ENCODE measurements at regions not wholly inside any gene's neighbourhood (a gene's known extent, or its start where the extent isn't known, plus 50 kb on each side); places are given as distances from the start of the nearest gene placed in this dataset.

GRCh38 chr13:63605962-63606361 lies 2190.3 kb upstream of the PCDH20 start:
- H3K9me3 ChIP-seq (ENCODE audit: control insufficient read depth, insufficient read depth, low read length), result peaks cover 5% of the 10 kb centered on the region; the same call in 1 of the 2 replicates
- H4K20me1 ChIP-seq (ENCODE audit: control insufficient read depth, insufficient read depth, low read depth, low read length), result no peaks in the 10 kb centered on the region
- no peak overlapping the region for H3K4me3 ChIP-seq (ENCODE audit: low read length)
- H3K27ac ChIP-seq (ENCODE audit: low read depth, low read length), result no peak overlapping the region
- H3K9me2 ChIP-seq (replicated peaks; ENCODE audit: control insufficient read depth, low read length), result no peaks in the 10 kb centered on the region; the same call in 1 of the 2 replicates
- H3F3A ChIP-seq (ENCODE audit: control insufficient read depth, insufficient read depth), result no peaks in the 10 kb centered on the region
- H3K4me2 ChIP-seq (ENCODE audit: low read length), result no peak overlapping the region
- no peaks in the 10 kb centered on the region for H3K36me3 ChIP-seq (ENCODE audit: control insufficient read depth, low read length)
- no peaks in the 10 kb centered on the region for H3K4me1 ChIP-seq (ENCODE audit: control insufficient read depth, low read length)
- H3K79me2 ChIP-seq (ENCODE audit: control insufficient read depth, low read length), result no peaks in the 10 kb centered on the region
- H3K27me3 ChIP-seq (ENCODE audit: control insufficient read depth, low read length), result no peaks in the 10 kb centered on the region
- TF ChIP-seq, protein P1, sequence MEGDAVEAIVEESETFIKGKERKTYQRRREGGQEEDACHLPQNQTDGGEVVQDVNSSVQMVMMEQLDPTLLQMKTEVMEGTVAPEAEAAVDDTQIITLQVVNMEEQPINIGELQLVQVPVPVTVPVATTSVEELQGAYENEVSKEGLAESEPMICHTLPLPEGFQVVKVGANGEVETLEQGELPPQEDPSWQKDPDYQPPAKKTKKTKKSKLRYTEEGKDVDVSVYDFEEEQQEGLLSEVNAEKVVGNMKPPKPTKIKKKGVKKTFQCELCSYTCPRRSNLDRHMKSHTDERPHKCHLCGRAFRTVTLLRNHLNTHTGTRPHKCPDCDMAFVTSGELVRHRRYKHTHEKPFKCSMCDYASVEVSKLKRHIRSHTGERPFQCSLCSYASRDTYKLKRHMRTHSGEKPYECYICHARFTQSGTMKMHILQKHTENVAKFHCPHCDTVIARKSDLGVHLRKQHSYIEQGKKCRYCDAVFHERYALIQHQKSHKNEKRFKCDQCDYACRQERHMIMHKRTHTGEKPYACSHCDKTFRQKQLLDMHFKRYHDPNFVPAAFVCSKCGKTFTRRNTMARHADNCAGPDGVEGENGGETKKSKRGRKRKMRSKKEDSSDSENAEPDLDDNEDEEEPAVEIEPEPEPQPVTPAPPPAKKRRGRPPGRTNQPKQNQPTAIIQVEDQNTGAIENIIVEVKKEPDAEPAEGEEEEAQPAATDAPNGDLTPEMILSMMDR (IDR thresholded peaks at IDR 0.05; ENCODE audit: low read depth, low read length, poor library complexity, severe bottlenecking), result no peak
- no peak for TF ChIP-seq EZH2phosphoT487 (IDR thresholded peaks at IDR 0.05; ENCODE audit: borderline replicate concordance, low read length)

DNA sequence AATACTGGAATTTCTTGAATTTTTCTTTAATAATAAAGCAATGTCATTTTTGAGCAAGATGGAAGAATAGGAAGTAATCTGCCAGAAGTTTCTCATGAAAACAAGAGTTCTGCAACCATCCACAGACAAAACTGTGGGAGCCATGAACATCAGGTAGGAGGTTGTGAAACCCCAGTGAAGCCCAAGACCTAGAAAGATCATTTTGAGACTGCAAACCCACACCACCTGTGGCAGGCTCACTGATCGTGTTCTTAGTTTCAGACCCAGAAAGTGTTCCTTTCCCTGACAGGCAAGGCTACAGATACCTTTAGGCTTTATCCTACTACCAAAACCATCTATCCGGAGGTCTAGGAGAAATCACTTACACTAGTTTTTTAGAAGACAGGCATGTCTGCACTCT lies 2189.8 kb upstream of the PCDH20 start:
- Histone ChIP-seq H3K9me3 (ENCODE audit: control insufficient read depth, insufficient read depth, low read length) (peaks cover 5% of the 10 kb centered on the region; the same call in 1 of the 2 replicates), H3K4me1 (ENCODE audit: control insufficient read depth, low read length) (no peaks in the 10 kb centered on the region), H3K9me2 (replicated peaks; ENCODE audit: control insufficient read depth, low read length) (no peaks in the 10 kb centered on the region; the same call in 1 of the 2 replicates), H3K27ac (ENCODE audit: low read depth, low read length) (no peak overlapping the region), H3K4me3 (ENCODE audit: low read length) (no peak overlapping the region), H3K79me2 (ENCODE audit: control insufficient read depth, low read length) (no peaks in the 10 kb centered on the region), H3K36me3 (ENCODE audit: control insufficient read depth, low read length) (no peaks in the 10 kb centered on the region), H3K27me3 (ENCODE audit: control insufficient read depth, low read length) (no peaks in the 10 kb centered on the region), H3F3A (ENCODE audit: control insufficient read depth, insufficient read depth) (no peaks in the 10 kb centered on the region), H4K20me1 (ENCODE audit: control insufficient read depth, insufficient read depth, low read depth, low read length) (no peaks in the 10 kb centered on the region), H3K4me2 (ENCODE audit: low read length) (no peak overlapping the region)
- TF ChIP-seq EZH2phosphoT487 (IDR thresholded peaks at IDR 0.05; ENCODE audit: borderline replicate concordance, low read length), result no peak
- TF ChIP-seq, protein P1 (IDR thresholded peaks at IDR 0.05; ENCODE audit: low read depth, low read length, poor library complexity, severe bottlenecking), result no peak

DNA sequence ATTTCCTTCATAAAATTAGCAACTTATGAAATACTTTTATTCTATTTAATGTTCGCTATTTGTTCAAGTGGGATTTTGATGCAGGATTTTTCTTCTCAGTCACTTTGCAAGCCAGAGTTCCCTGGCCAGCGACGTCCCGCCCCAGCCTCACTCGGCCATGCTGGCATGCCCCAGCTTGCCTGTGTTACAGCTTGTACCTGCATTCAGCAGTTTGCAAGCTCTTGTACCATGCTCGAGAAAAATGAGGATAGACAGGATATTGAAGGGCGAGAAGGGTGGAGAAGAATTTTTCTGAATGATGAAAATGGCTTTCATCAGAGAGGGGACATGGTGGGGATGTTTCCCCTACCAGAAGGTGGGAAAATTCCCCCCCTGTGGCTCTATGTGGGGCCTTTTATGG lies 2180.2 kb upstream of the PCDH20 start:
- no peaks in the 10 kb centered on the region for H4K20me1 ChIP-seq (ENCODE audit: control insufficient read depth, insufficient read depth, low read depth, low read length)
- H3K9me3 ChIP-seq (ENCODE audit: control insufficient read depth, insufficient read depth, low read length), result no peaks in the 10 kb centered on the region; the same call in 1 of the 2 replicates
- no peak overlapping the region for H3K4me3 ChIP-seq (ENCODE audit: low read length)
- H3K79me2 ChIP-seq (ENCODE audit: control insufficient read depth, low read length), result no peaks in the 10 kb centered on the region
- H3K27ac ChIP-seq (ENCODE audit: low read depth, low read length), result no peak overlapping the region
- TF ChIP-seq, protein P1 (IDR thresholded peaks at IDR 0.05; ENCODE audit: low read depth, low read length, poor library complexity, severe bottlenecking), result no peak
- TF ChIP-seq EZH2phosphoT487 (IDR thresholded peaks at IDR 0.05; ENCODE audit: borderline replicate concordance, low read length), result no peak
- no peaks in the 10 kb centered on the region for H3F3A ChIP-seq (ENCODE audit: control insufficient read depth, insufficient read depth)
- H3K27me3 ChIP-seq (ENCODE audit: control insufficient read depth, low read length), result no peaks in the 10 kb centered on the region
- no peaks in the 10 kb centered on the region for H3K9me2 ChIP-seq (replicated peaks; ENCODE audit: control insufficient read depth, low read length)
- H3K36me3 ChIP-seq (ENCODE audit: control insufficient read depth, low read length), result no peaks in the 10 kb centered on the region
- H3K4me1 ChIP-seq (ENCODE audit: control insufficient read depth, low read length), result no peaks in the 10 kb centered on the region
- no peak overlapping the region for H3K4me2 ChIP-seq (ENCODE audit: low read length)
